ENCODE measurements at regions not wholly inside any gene's neighbourhood (a gene's known extent, or its start where the extent isn't known, plus 50 kb on each side); places are given as distances from the start of the nearest gene placed in this dataset.
"Not testable (repeated sequence)": the region's sequence is repeated elsewhere in the genome, so short reads cannot be mapped to it uniquely, and the experiment has no call there.

- Histone ChIP-seq H3K27me3 (ENCODE audit: insufficient read depth, low read length) (no peaks in the 10 kb centered on the region), H3K36me3 (ENCODE audit: insufficient read depth, low read length) (no peaks in the 10 kb centered on the region), H3K9me3 (ENCODE audit: low read length) (no peaks in the 10 kb centered on the region), H2AFZ (ENCODE audit: low read depth, low read length) (no peak overlapping the region), H3K4me1 (ENCODE audit: insufficient read depth, low read length) (peaks cover 8% of the 10 kb centered on the region), H3K4me3 (ENCODE audit: low read length) (no peak overlapping the region)
Observed at GRCh38 chr10:23976275-23976674, 232.7 kb upstream of the KIAA1217 start.

- H3K4me3 ChIP-seq (ENCODE audit: low read length), result no peak overlapping the region
- H2AFZ ChIP-seq (ENCODE audit: low read depth, low read length), result no peak overlapping the region
- no peaks in the 10 kb centered on the region for H3K9me3 ChIP-seq (ENCODE audit: low read length)
- H3K27me3 ChIP-seq (ENCODE audit: insufficient read depth, low read length), result no peaks in the 10 kb centered on the region
- H3K4me1 ChIP-seq (ENCODE audit: insufficient read depth, low read length), result peaks cover 8% of the 10 kb centered on the region
- H3K36me3 ChIP-seq (ENCODE audit: insufficient read depth, low read length), result no peaks in the 10 kb centered on the region
Observed at GRCh38 chr10:23978317-23978716, 230.6 kb upstream of the KIAA1217 start.

- Histone ChIP-seq H2AFZ (ENCODE audit: low read depth, low read length) (no peak overlapping the region), H3K9me3 (ENCODE audit: low read length) (no peaks in the 10 kb centered on the region), H3K27me3 (ENCODE audit: insufficient read depth, low read length) (no peaks in the 10 kb centered on the region)
Observed at GRCh38 chr10:23980094-23980493, 228.8 kb upstream of the KIAA1217 start.

GRCh38 chr10:23981520-23982309 lies 227.2 kb upstream of the KIAA1217 start:
- no peaks in the 10 kb centered on the region for H3K27me3 ChIP-seq (ENCODE audit: insufficient read depth, low read length)
- no peaks in the 10 kb centered on the region for H3K9me3 ChIP-seq (ENCODE audit: low read length)
- no peak overlapping the region for H2AFZ ChIP-seq (ENCODE audit: low read depth, low read length)
- no peaks in the 10 kb centered on the region for H3K4me1 ChIP-seq (ENCODE audit: insufficient read depth, low read length)
- no peak overlapping the region for H3K4me3 ChIP-seq (ENCODE audit: low read length)
- no peaks in the 10 kb centered on the region for H3K36me3 ChIP-seq (ENCODE audit: insufficient read depth, low read length)

More at GRCh38 chr10:23980094-23980493, 228.8 kb upstream of the KIAA1217 start:
- no peaks in the 10 kb centered on the region for H3K36me3 ChIP-seq (ENCODE audit: insufficient read depth, low read length)
- no peak overlapping the region for H3K4me3 ChIP-seq (ENCODE audit: low read length)
- H3K4me1 ChIP-seq (ENCODE audit: insufficient read depth, low read length), result peaks cover 8% of the 10 kb centered on the region

GRCh38 chr10:23984405-23984804 lies 224.5 kb upstream of the KIAA1217 start:
- not testable (repeated sequence) for H3K27me3 ChIP-seq (ENCODE audit: insufficient read depth, low read length); H3K9me3 ChIP-seq (ENCODE audit: low read length); H3K4me3 ChIP-seq (ENCODE audit: low read length); H3K4me1 ChIP-seq (ENCODE audit: insufficient read depth, low read length); H2AFZ ChIP-seq (ENCODE audit: low read depth, low read length); H3K36me3 ChIP-seq (ENCODE audit: insufficient read depth, low read length)

- no peaks in the 10 kb centered on the region for H3K27me3 ChIP-seq (ENCODE audit: insufficient read depth, low read length)
- no peaks in the 10 kb centered on the region for H3K36me3 ChIP-seq (ENCODE audit: insufficient read depth, low read length)
- H3K4me1 ChIP-seq (ENCODE audit: insufficient read depth, low read length), result no peaks in the 10 kb centered on the region
- no peak overlapping the region for H2AFZ ChIP-seq (ENCODE audit: low read depth, low read length)
- no peak overlapping the region for H3K4me3 ChIP-seq (ENCODE audit: low read length)
- no peaks in the 10 kb centered on the region for H3K9me3 ChIP-seq (ENCODE audit: low read length)
Observed at GRCh38 chr10:23988006-23988405, 220.9 kb upstream of the KIAA1217 start.

GRCh38 chr10:23994459-23995046 lies 214.4 kb upstream of the KIAA1217 start:
- no peaks in the 10 kb centered on the region for H3K27me3 ChIP-seq (ENCODE audit: insufficient read depth, low read length)
- H3K4me1 ChIP-seq (ENCODE audit: insufficient read depth, low read length), result no peaks in the 10 kb centered on the region
- no peak overlapping the region for H2AFZ ChIP-seq (ENCODE audit: low read depth, low read length)
- H3K36me3 ChIP-seq (ENCODE audit: insufficient read depth, low read length), result no peaks in the 10 kb centered on the region
- no peak overlapping the region for H3K4me3 ChIP-seq (ENCODE audit: low read length)
- H3K9me3 ChIP-seq (ENCODE audit: low read length), result no peaks in the 10 kb centered on the region

GRCh38 chr10:23999445-23999844 lies 209.5 kb upstream of the KIAA1217 start:
- no peaks in the 10 kb centered on the region for H3K27me3 ChIP-seq (ENCODE audit: insufficient read depth, low read length)
- no peak overlapping the region for H3K4me3 ChIP-seq (ENCODE audit: low read length)
- H2AFZ ChIP-seq (ENCODE audit: low read depth, low read length), result no peak overlapping the region
- H3K9me3 ChIP-seq (ENCODE audit: low read length), result no peaks in the 10 kb centered on the region
- H3K4me1 ChIP-seq (ENCODE audit: insufficient read depth, low read length), result no peaks in the 10 kb centered on the region
- H3K36me3 ChIP-seq (ENCODE audit: insufficient read depth, low read length), result no peaks in the 10 kb centered on the region

- H3K4me3 ChIP-seq (ENCODE audit: low read length), result no peak overlapping the region
- H3K4me1 ChIP-seq (ENCODE audit: insufficient read depth, low read length), result no peaks in the 10 kb centered on the region
- no peaks in the 10 kb centered on the region for H3K9me3 ChIP-seq (ENCODE audit: low read length)
Observed at GRCh38 chr10:24000271-24000813, 208.6 kb upstream of the KIAA1217 start.

GRCh38 chr10:24006741-24007140 lies 202.2 kb upstream of the KIAA1217 start:
- Histone ChIP-seq H3K4me3 (ENCODE audit: low read length) (no peak overlapping the region), H3K4me1 (ENCODE audit: insufficient read depth, low read length) (peaks cover 15% of the 10 kb centered on the region), H2AFZ (ENCODE audit: low read depth, low read length) (no peak overlapping the region), H3K36me3 (ENCODE audit: insufficient read depth, low read length) (no peaks in the 10 kb centered on the region), H3K27me3 (ENCODE audit: insufficient read depth, low read length) (no peaks in the 10 kb centered on the region), H3K9me3 (ENCODE audit: low read length) (no peaks in the 10 kb centered on the region)

More at GRCh38 chr10:24000271-24000813, 208.6 kb upstream of the KIAA1217 start:
- Histone ChIP-seq H2AFZ (ENCODE audit: low read depth, low read length) (no peak overlapping the region), H3K27me3 (ENCODE audit: insufficient read depth, low read length) (no peaks in the 10 kb centered on the region), H3K36me3 (ENCODE audit: insufficient read depth, low read length) (no peaks in the 10 kb centered on the region)

GRCh38 chr10:24007359-24007758 lies 201.6 kb upstream of the KIAA1217 start:
- Histone ChIP-seq H3K27me3 (ENCODE audit: insufficient read depth, low read length) (no peaks in the 10 kb centered on the region), H3K9me3 (ENCODE audit: low read length) (no peaks in the 10 kb centered on the region), H3K4me1 (ENCODE audit: insufficient read depth, low read length) (peaks cover 15% of the 10 kb centered on the region), H2AFZ (ENCODE audit: low read depth, low read length) (no peak overlapping the region), H3K36me3 (ENCODE audit: insufficient read depth, low read length) (no peaks in the 10 kb centered on the region), H3K4me3 (ENCODE audit: low read length) (no peak overlapping the region)

GRCh38 chr10:24008164-24009091 lies 200.5 kb upstream of the KIAA1217 start:
- peaks cover 15% of the 10 kb centered on the region for H3K4me1 ChIP-seq (ENCODE audit: insufficient read depth, low read length)
- no peak overlapping the region for H3K4me3 ChIP-seq (ENCODE audit: low read length)
- H3K36me3 ChIP-seq (ENCODE audit: insufficient read depth, low read length), result no peaks in the 10 kb centered on the region
- H3K27me3 ChIP-seq (ENCODE audit: insufficient read depth, low read length), result no peaks in the 10 kb centered on the region
- H2AFZ ChIP-seq (ENCODE audit: low read depth, low read length), result peak overlapping the region; percentile 12
- no peaks in the 10 kb centered on the region for H3K9me3 ChIP-seq (ENCODE audit: low read length)

GRCh38 chr10:24009115-24009514 lies 199.8 kb upstream of the KIAA1217 start:
- Histone ChIP-seq H3K36me3 (ENCODE audit: insufficient read depth, low read length) (no peaks in the 10 kb centered on the region), H3K9me3 (ENCODE audit: low read length) (no peaks in the 10 kb centered on the region), H3K27me3 (ENCODE audit: insufficient read depth, low read length) (no peaks in the 10 kb centered on the region), H2AFZ (ENCODE audit: low read depth, low read length) (peak overlapping the region; percentile 12), H3K4me3 (ENCODE audit: low read length) (no peak overlapping the region), H3K4me1 (ENCODE audit: insufficient read depth, low read length) (peaks cover 15% of the 10 kb centered on the region)
